ENCODE measurements at regions not wholly inside any gene's neighbourhood (a gene's known extent, or its start where the extent isn't known, plus 50 kb on each side); places are given as distances from the start of the nearest gene placed in this dataset.

- peaks cover 7% of the 10 kb centered on the region; the same call in 1 of the 2 replicates for H3K9me2 ChIP-seq (ENCODE audit: insufficient read depth)
- H2AFZ ChIP-seq, result no peak overlapping the region
- no peaks in the 10 kb centered on the region for H4K20me1 ChIP-seq (replicated peaks; ENCODE audit: insufficient read depth)
- H3K4me1 ChIP-seq (ENCODE audit: insufficient read depth), result peaks cover 7% of the 10 kb centered on the region
- no peak overlapping the region for H3K4me2 ChIP-seq
- H3K27ac ChIP-seq (ENCODE audit: low read depth), result no peak overlapping the region
- no peak overlapping the region for H3K4me3 Mint-ChIP-seq
- no peaks in the 10 kb centered on the region for H3F3A ChIP-seq (replicated peaks; ENCODE audit: low read depth)
- ATAC-seq (peak; percentile 22), DNase-seq (ENCODE audit: low spot score) (no peak)
- H3K36me3 Mint-ChIP-seq (ENCODE audit: low read depth), result peaks cover 3% of the 10 kb centered on the region; the same call in 1 of the 3 replicates
- H3K4me3 ChIP-seq, result no peak overlapping the region
- H3K4me1 Mint-ChIP-seq, result peaks cover 22% of the 10 kb centered on the region
- no peak overlapping the region for H3K27ac Mint-ChIP-seq
- H3K36me3 ChIP-seq (ENCODE audit: insufficient read depth), result no peaks in the 10 kb centered on the region
- H3K27me3 Mint-ChIP-seq (ENCODE audit: insufficient read depth, low read depth, poor library complexity), result peaks cover 13% of the 10 kb centered on the region
- no peaks in the 10 kb centered on the region for H3K79me2 ChIP-seq (replicated peaks; ENCODE audit: insufficient read depth)
- H3K9me3 Mint-ChIP-seq, result no peaks in the 10 kb centered on the region
- TF ChIP-seq JUNB (IDR thresholded peaks at IDR 0.05; ENCODE audit: unreplicated experiment), result no peak
- TF ChIP-seq, protein P1, sequence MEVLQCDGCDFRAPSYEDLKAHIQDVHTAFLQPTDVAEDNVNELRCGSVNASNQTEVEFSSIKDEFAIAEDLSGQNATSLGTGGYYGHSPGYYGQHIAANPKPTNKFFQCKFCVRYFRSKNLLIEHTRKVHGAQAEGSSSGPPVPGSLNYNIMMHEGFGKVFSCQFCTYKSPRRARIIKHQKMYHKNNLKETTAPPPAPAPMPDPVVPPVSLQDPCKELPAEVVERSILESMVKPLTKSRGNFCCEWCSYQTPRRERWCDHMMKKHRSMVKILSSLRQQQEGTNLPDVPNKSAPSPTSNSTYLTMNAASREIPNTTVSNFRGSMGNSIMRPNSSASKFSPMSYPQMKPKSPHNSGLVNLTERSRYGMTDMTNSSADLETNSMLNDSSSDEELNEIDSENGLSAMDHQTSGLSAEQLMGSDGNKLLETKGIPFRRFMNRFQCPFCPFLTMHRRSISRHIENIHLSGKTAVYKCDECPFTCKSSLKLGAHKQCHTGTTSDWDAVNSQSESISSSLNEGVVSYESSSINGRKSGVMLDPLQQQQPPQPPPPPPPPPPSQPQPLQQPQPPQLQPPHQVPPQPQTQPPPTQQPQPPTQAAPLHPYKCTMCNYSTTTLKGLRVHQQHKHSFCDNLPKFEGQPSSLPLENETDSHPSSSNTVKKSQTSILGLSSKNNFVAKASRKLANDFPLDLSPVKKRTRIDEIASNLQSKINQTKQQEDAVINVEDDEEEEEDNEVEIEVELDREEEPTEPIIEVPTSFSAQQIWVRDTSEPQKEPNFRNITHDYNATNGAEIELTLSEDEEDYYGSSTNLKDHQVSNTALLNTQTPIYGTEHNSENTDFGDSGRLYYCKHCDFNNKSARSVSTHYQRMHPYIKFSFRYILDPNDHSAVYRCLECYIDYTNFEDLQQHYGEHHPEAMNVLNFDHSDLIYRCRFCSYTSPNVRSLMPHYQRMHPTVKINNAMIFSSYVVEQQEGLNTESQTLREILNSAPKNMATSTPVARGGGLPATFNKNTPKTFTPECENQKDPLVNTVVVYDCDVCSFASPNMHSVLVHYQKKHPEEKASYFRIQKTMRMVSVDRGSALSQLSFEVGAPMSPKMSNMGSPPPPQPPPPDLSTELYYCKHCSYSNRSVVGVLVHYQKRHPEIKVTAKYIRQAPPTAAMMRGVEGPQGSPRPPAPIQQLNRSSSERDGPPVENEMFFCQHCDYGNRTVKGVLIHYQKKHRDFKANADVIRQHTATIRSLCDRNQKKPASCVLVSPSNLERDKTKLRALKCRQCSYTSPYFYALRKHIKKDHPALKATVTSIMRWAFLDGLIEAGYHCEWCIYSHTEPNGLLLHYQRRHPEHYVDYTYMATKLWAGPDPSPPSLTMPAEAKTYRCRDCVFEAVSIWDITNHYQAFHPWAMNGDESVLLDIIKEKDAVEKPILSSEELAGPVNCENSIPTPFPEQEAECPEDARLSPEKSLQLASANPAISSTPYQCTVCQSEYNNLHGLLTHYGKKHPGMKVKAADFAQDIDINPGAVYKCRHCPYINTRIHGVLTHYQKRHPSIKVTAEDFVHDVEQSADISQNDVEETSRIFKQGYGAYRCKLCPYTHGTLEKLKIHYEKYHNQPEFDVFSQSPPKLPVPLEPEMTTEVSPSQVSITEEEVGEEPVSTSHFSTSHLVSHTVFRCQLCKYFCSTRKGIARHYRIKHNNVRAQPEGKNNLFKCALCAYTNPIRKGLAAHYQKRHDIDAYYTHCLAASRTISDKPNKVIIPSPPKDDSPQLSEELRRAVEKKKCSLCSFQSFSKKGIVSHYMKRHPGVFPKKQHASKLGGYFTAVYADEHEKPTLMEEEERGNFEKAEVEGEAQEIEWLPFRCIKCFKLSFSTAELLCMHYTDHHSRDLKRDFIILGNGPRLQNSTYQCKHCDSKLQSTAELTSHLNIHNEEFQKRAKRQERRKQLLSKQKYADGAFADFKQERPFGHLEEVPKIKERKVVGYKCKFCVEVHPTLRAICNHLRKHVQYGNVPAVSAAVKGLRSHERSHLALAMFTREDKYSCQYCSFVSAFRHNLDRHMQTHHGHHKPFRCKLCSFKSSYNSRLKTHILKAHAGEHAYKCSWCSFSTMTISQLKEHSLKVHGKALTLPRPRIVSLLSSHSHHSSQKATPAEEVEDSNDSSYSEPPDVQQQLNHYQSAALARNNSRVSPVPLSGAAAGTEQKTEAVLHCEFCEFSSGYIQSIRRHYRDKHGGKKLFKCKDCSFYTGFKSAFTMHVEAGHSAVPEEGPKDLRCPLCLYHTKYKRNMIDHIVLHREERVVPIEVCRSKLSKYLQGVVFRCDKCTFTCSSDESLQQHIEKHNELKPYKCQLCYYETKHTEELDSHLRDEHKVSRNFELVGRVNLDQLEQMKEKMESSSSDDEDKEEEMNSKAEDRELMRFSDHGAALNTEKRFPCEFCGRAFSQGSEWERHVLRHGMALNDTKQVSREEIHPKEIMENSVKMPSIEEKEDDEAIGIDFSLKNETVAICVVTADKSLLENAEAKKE (CRISPR knock-in tag; IDR thresholded peaks at IDR 0.05), result no peak
- no peak for TF ChIP-seq CTCF (conservative IDR thresholded peaks at IDR 0.05; ENCODE audit: low read depth in 2 of 2)
- TF ChIP-seq EZH2 (IDR thresholded peaks at IDR 0.05; ENCODE audit: low read depth, unreplicated experiment), result no peak
- TF ChIP-seq STAT1 (IDR thresholded peaks at IDR 0.05; ENCODE audit: unreplicated experiment), result no peak
- TF ChIP-seq, protein P2, sequence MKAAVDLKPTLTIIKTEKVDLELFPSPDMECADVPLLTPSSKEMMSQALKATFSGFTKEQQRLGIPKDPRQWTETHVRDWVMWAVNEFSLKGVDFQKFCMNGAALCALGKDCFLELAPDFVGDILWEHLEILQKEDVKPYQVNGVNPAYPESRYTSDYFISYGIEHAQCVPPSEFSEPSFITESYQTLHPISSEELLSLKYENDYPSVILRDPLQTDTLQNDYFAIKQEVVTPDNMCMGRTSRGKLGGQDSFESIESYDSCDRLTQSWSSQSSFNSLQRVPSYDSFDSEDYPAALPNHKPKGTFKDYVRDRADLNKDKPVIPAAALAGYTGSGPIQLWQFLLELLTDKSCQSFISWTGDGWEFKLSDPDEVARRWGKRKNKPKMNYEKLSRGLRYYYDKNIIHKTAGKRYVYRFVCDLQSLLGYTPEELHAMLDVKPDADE (IDR thresholded peaks at IDR 0.05), result no peak
- no peak for TF ChIP-seq ZNF114 (CRISPR knock-in tag; IDR thresholded peaks at IDR 0.05)
- no peak for TF ChIP-seq POLR2AphosphoS5 (IDR thresholded peaks at IDR 0.05; ENCODE audit: low read depth)
- TF ChIP-seq NANOG (IDR thresholded peaks at IDR 0.05; ENCODE audit: borderline replicate concordance), result no peak
- TF ChIP-seq EZH2phosphoT487 (IDR thresholded peaks at IDR 0.05; ENCODE audit: unreplicated experiment), result no peak
- no peak for TF ChIP-seq CREB1 (CRISPR knock-in tag; IDR thresholded peaks at IDR 0.05; ENCODE audit: low read depth)
- TF ChIP-seq, protein P3, sequence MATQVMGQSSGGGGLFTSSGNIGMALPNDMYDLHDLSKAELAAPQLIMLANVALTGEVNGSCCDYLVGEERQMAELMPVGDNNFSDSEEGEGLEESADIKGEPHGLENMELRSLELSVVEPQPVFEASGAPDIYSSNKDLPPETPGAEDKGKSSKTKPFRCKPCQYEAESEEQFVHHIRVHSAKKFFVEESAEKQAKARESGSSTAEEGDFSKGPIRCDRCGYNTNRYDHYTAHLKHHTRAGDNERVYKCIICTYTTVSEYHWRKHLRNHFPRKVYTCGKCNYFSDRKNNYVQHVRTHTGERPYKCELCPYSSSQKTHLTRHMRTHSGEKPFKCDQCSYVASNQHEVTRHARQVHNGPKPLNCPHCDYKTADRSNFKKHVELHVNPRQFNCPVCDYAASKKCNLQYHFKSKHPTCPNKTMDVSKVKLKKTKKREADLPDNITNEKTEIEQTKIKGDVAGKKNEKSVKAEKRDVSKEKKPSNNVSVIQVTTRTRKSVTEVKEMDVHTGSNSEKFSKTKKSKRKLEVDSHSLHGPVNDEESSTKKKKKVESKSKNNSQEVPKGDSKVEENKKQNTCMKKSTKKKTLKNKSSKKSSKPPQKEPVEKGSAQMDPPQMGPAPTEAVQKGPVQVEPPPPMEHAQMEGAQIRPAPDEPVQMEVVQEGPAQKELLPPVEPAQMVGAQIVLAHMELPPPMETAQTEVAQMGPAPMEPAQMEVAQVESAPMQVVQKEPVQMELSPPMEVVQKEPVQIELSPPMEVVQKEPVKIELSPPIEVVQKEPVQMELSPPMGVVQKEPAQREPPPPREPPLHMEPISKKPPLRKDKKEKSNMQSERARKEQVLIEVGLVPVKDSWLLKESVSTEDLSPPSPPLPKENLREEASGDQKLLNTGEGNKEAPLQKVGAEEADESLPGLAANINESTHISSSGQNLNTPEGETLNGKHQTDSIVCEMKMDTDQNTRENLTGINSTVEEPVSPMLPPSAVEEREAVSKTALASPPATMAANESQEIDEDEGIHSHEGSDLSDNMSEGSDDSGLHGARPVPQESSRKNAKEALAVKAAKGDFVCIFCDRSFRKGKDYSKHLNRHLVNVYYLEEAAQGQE (IDR thresholded peaks at IDR 0.05; ENCODE audit: unreplicated experiment), result no peak
- no peaks in the 10 kb centered on the region for H3K27me3 ChIP-seq (ENCODE audit: insufficient read depth)
Measured at GRCh38 chr21:39006571-39007311, 176.5 kb downstream of the PSMG1 start.
